ENCODE measurements at regions not wholly inside any gene's neighbourhood (a gene's known extent, or its start where the extent isn't known, plus 50 kb on each side); places are given as distances from the start of the nearest gene placed in this dataset.

GRCh38 chr4:33709247-33709646, 2535.1 kb downstream of the ARAP2 start:
- TF ChIP-seq CTCF (conservative IDR thresholded peaks at IDR 0.05; ENCODE audit: low read depth, low read length) = no peak
- no peak for TF ChIP-seq EZH2 (IDR thresholded peaks at IDR 0.05; ENCODE audit: low read length, unreplicated experiment)
- no peak for TF ChIP-seq EZH2phosphoT487 (IDR thresholded peaks at IDR 0.05; ENCODE audit: borderline replicate concordance, low read length)
